Hematopoietic multipotent progenitor cell treated with erythropoietin and hydrocortisone succinate and interleukin-3 and kit ligand, for 8 days (in vitro differentiated cells): ENCODE measurements at regions not wholly inside any gene's neighbourhood (a gene's known extent, or its start where the extent isn't known, plus 50 kb on each side); places are given as distances from the start of the nearest gene placed in this dataset.

Source experiments
- DNase-seq: peaks from one replicate; pipeline ENCODE4 v3.0.0-alpha.2; 2015

GRCh38 chr4:144903953-144904711, 193.9 kb downstream of the ANAPC10 start:
- no peak for DNase-seq

- DNase-seq: no peak
Measured at GRCh38 chr4:144905286-144905685, 192.7 kb downstream of the ANAPC10 start.

GRCh38 chr4:144906181-144906925, 191.6 kb downstream of the ANAPC10 start:
- DNase-seq: no peak

GRCh38 chr4:144910723-144911122, 187.3 kb downstream of the ANAPC10 start:
- no peak for DNase-seq
